NCI-H446 treated with DMSO at 0.1 percent for 48 hours (cell line): ENCODE measurements at regions not wholly inside any gene's neighbourhood (a gene's known extent, or its start where the extent isn't known, plus 50 kb on each side); places are given as distances from the start of the nearest gene placed in this dataset.
A peak's percentile ranks its signal among the peaks of the same experiment; 100 is the strongest.
"Not testable (repeated sequence)": the region's sequence is repeated elsewhere in the genome, so short reads cannot be mapped to it uniquely, and the experiment has no call there.

Experiments
- DNase-seq: peaks from one replicate; lab custom pipeline; 2025; lab: John Stamatoyannopoulos, UW

GRCh38 chr18:1294229-1294628 lies 389.6 kb downstream of the ADCYAP1 start:
- DNase-seq = no peak

DNA sequence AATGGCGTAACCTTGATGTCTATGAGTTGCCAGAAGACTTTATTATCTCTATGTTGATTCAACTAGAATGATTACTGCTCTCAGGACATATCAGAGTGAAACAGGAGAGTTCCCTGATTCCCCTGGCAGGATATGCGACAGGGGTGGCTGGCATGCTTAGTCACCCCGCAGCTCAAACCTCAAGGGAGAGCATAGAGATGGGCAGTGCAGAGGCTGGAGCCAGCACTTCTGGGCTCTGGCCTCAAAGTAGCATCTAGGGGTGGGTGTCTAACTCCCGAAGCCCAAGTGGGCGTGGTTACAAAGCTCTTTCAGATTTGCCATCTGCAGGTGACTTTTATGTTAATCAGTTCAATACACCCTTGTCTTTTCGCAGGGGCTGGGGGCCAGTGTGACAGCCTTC lies 391.6 kb downstream of the ADCYAP1 start:
- DNase-seq = no peak

- no peak for DNase-seq
These were observed 398.2 kb downstream of the ADCYAP1 start for GRCh38 chr18:1302861-1303260.

- no peak for DNase-seq
These were observed 399.8 kb downstream of the ADCYAP1 start for GRCh38 chr18:1304392-1304992.

DNA sequence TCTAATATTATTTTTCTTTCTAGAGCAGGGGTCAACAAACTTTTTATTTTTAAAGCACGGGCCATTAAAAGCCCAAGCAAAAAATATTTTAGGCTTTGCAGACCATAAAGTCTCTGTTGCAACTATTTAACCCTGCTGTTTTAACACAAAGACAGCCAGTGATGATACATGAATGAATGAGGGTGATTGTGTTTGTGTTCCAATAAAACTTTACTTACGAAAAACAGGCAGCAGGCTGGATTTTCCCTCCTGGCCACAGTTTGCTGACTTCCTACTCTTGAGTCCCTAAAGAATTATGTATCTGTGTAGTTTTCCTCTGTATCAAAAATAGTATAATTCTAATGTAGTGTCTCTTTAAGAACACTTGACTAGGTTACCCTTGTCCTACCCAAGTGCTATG lies 402.0 kb downstream of the ADCYAP1 start:
- no peak for DNase-seq

DNA sequence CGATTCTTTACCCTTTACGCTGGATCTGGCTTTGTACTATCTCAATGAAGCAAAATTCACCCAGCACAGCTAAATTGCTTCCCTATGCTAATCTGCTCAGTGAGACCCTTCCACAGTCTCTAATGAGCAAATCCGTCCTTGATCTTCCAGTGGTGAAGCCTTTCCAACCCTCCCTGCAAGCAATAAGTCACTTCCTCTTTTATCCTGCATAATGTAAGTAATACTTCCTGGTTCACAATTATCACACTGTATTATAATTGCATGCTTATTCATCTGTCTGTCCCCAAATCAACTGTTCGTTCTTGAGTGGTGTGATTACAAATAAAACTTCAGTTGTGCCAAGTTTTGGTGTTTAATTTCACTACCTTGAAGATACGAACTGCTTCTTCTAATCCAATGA lies 404.0 kb downstream of the ADCYAP1 start:
- no peak for DNase-seq

DNA sequence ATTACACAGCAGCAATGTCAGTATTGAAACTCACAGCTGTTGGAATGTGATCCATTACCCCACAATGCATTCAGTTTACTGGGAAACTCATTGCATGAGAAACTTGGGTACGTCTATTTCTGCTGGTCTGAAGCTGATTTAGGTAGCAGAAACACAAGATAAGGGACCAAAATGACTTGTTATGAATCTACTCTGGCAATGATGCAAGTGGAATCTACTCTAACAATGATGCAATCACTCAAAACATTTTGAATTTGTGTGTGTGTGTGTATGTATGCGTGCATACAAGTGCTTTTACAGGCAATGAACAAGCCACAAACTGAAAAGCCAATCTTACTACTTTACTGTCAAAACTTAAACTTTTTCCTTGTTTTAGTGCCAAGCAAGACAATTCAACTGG lies 406.7 kb downstream of the ADCYAP1 start:
- DNase-seq = no peak

GRCh38 chr18:1335345-1335744 lies 430.7 kb downstream of the ADCYAP1 start:
- DNase-seq = not testable (repeated sequence)

GRCh38 chr18:1350931-1351450 lies 446.3 kb downstream of the ADCYAP1 start:
- no peak for DNase-seq

GRCh38 chr18:1353025-1353424 lies 448.4 kb downstream of the ADCYAP1 start:
- no peak for DNase-seq

DNA sequence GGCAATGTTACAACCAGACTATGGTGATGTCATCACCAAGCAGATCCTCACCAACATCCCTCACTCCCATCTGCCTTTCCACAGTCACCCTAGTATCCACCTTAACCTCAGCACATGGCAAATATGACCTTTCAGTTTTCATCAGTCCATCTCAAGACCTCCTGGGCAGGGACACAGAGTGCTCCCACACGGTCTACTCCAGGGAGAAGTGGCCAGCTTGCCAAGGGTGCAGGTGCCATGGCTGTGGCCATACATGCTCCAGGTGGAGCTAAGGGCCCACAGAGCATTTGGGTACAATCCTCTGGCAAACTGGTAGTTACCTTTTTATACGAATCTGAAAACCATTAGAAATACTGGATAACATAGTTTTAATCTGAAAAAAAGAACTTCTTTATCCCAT lies 453.1 kb downstream of the ADCYAP1 start:
- no peak for DNase-seq

- DNase-seq = no peak
These were observed 457.3 kb downstream of the ADCYAP1 start for GRCh38 chr18:1361936-1362335.

- DNase-seq = no peak
These were observed 465.9 kb downstream of the ADCYAP1 start for GRCh38 chr18:1370552-1370951.

DNA sequence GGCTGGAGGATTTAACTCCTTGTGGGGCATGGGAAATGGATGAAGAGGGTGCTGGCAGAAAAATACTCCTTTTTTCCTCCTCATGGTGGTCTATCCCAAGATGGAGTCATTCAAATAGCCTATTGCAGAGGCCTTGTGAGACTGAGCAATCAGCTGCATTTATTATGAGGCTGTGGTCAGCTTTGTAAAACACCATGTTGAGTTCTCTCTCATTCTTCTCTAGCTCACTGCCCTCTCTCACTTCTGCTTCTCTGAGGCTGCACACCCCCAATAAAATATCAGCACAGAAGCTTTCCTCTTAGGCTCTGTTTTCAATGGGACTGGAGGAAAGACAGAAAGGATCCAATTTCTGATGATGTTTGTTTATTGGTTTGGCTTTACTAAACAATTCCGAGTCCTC lies 467.1 kb downstream of the ADCYAP1 start:
- DNase-seq = no peak

- no peak for DNase-seq
These were observed 478.8 kb downstream of the ADCYAP1 start for GRCh38 chr18:1383465-1383864.

DNA sequence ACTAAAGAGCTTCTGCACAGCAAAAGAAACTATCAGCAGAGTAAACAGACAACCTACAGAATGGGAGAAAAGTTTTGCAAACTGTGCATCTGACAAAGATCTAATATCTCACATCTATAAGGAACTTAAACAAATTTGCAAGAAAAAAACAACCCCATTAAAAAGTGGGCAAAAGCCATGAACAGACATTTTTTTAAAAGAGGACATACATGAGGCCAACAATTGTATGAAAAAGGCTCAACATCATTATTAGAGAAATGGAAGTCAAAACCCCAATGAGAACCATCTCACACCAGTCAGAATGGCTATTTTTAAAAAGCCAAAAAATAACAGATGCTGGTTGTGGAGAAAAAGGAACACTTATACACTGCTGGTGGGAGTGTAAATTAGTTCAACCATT lies 483.8 kb downstream of the ADCYAP1 start:
- not testable (repeated sequence) for DNase-seq

DNA sequence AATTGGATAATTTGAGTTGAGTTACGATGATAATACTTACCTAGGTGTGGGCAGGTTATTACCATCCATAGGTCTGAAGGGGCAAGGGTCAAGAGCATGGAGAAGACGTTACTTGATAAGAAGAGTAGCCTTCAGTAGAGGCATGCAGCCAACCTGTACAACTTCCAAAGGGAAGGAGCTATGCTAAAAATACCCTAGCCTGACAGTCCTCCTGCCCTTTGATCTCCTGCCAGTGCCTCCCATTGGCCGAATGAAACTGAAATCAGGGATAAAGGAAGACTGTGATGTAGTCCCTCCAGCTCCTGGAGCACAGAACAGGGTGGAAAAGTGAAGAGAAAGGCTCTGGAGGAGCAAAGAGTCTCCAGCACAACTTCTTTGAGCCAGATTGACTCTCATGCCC lies 487.4 kb downstream of the ADCYAP1 start:
- no peak for DNase-seq

- DNase-seq = no peak
These were observed 488.4 kb downstream of the ADCYAP1 start for GRCh38 chr18:1392865-1393734.

GRCh38 chr18:1393929-1394328 lies 489.3 kb downstream of the ADCYAP1 start:
- DNase-seq = no peak

DNA sequence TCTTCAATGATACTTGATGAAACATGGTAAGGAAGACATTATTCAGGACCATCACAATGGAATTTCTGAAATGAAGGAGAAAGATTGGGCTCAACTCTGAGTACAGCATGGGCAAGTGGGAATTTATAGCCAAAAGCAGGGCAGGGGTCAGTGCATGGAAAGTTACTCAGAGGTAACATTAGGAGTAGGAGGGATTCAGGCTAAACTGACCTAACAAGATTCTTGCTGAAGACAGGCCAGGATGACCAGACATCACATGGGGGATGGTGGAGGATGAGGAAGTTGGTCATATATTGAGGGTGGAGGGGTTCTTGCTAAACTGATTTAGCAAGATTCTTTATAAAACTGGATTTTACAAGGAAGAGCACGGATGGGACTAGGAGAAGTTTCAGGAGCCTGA lies 489.8 kb downstream of the ADCYAP1 start:
- DNase-seq = no peak

GRCh38 chr18:1394966-1395365 lies 490.3 kb downstream of the ADCYAP1 start:
- peak; percentile 30 for DNase-seq

GRCh38 chr18:1408376-1408775 lies 503.7 kb downstream of the ADCYAP1 start:
- peak; percentile 96 for DNase-seq

GRCh38 chr18:1412655-1413322 lies 508.1 kb downstream of the ADCYAP1 start:
- peak; percentile 69 for DNase-seq
